Left colon (tissue), 2 donors: ENCODE measurements at regions not wholly inside any gene's neighbourhood (a gene's known extent, or its start where the extent isn't known, plus 50 kb on each side); places are given as distances from the start of the nearest gene placed in this dataset.
"Not testable (repeated sequence)": the region's sequence is repeated elsewhere in the genome, so short reads cannot be mapped to it uniquely, and the experiment has no call there.

ENCODE experiments used
- ATAC-seq: fragments of 200-7000 bp; cut with Tn5 transposase; one replicate; pipeline ENCODE4 v1.9.1; 2020; ENCODE audit warnings: mild to moderate bottlenecking, moderate library complexity
- DNase-seq, 2 donors: peaks; one replicate each; pipeline ENCODE4 v3.0.0-alpha.2; 2020
- intact Hi-C, 2 donors: fragments of 100-400 bp; cut with DNase I in 1 of 2; cut with micrococcal nuclease in 1 of 2; formaldehyde crosslinking; loops; one replicate each; pipeline versions ENCODE4 v1.11.2 to v1.14.0; 2022; cut with DNase I, micrococcal nuclease
- donor health status: DM: no; HTN: no; CAD: no.
- donor health status: DM: yes; HTN: yes; CAD: no.

GRCh38 chrX:138858438-138858837 lies 146.9 kb upstream of the FGF13 start:
- ATAC-seq (no peak), DNase-seq (no peak)
- intact Hi-C loops, result no loop called here

- DNase-seq (no peak), ATAC-seq (no peak)
- intact Hi-C loops, result no loop called here
These were observed 145.5 kb upstream of the FGF13 start for GRCh38 chrX:138856881-138857604.

- intact Hi-C loops, result no loop called here
- no peak for DNase-seq
- no peak for ATAC-seq
These were observed 142.4 kb upstream of the FGF13 start for GRCh38 chrX:138853936-138854335.

- ATAC-seq, result no peak
- intact Hi-C loops, result no loop called here
- DNase-seq, result no peak
These were observed 138.0 kb upstream of the FGF13 start for GRCh38 chrX:138849521-138849920.

GRCh38 chrX:138847930-138848329 lies 136.4 kb upstream of the FGF13 start:
- no peak for ATAC-seq
- DNase-seq, result no peak
- intact Hi-C loops, result no loop called here

GRCh38 chrX:138845786-138846185 lies 134.3 kb upstream of the FGF13 start:
- no peak for DNase-seq
- intact Hi-C loops, result no loop called here
- no peak for ATAC-seq

GRCh38 chrX:138807400-138807799 lies 95.9 kb upstream of the FGF13 start:
- DNase-seq, ATAC-seq, intact Hi-C loops: not testable (repeated sequence)

- DNase-seq (no peak), ATAC-seq (no peak)
- intact Hi-C loops, result no loop called here
These were observed 82.7 kb upstream of the FGF13 start for GRCh38 chrX:138794246-138794645.

- intact Hi-C loops, result no loop called here
- no peak for ATAC-seq
These were observed 80.0 kb upstream of the FGF13 start for GRCh38 chrX:138791551-138791950.

GRCh38 chrX:138788771-138789170 lies 77.3 kb upstream of the FGF13 start:
- intact Hi-C loops, result no loop called here
- ATAC-seq, result no peak
- no peak for DNase-seq

More at GRCh38 chrX:138791551-138791950, 80.0 kb upstream of the FGF13 start:
- DNase-seq, result no peak

- intact Hi-C loops, DNase-seq, ATAC-seq: not testable (repeated sequence)
These were observed 67.0 kb upstream of the FGF13 start for GRCh38 chrX:138778576-138778909.

- intact Hi-C loops, DNase-seq, ATAC-seq: not testable (repeated sequence)
These were observed 66.5 kb upstream of the FGF13 start for GRCh38 chrX:138777908-138778575.

- ATAC-seq (no peak), DNase-seq (no peak)
- intact Hi-C loops, result no loop called here
These were observed 65.7 kb upstream of the FGF13 start for GRCh38 chrX:138777230-138777629.

GRCh38 chrX:138775517-138775916 lies 64.0 kb upstream of the FGF13 start:
- ATAC-seq, result no peak
- no peak for DNase-seq
- intact Hi-C loops, result no loop called here

- ATAC-seq (no peak), DNase-seq (no peak)
- intact Hi-C loops, result no loop called here
These were observed 59.5 kb upstream of the FGF13 start for GRCh38 chrX:138771047-138771446.

GRCh38 chrX:138769918-138770317 lies 58.4 kb upstream of the FGF13 start:
- ATAC-seq, result no peak
- DNase-seq, result no peak
- intact Hi-C loops, result no loop called here

- no peak for DNase-seq
- ATAC-seq, result no peak
- intact Hi-C loops, result no loop called here
These were observed 53.5 kb upstream of the FGF13 start for GRCh38 chrX:138765051-138765450.

GRCh38 chrX:138763761-138764160 lies 52.2 kb upstream of the FGF13 start:
- intact Hi-C loops, result no loop called here
- DNase-seq (no peak), ATAC-seq (no peak)

- intact Hi-C loops, result no loop called here
- no peak for DNase-seq
- no peak for ATAC-seq
These were observed 49.9 kb upstream of the FGF13 start for GRCh38 chrX:138761380-138761779.
